ENCODE measurements at regions not wholly inside any gene's neighbourhood (a gene's known extent, or its start where the extent isn't known, plus 50 kb on each side); places are given as distances from the start of the nearest gene placed in this dataset.

DNA sequence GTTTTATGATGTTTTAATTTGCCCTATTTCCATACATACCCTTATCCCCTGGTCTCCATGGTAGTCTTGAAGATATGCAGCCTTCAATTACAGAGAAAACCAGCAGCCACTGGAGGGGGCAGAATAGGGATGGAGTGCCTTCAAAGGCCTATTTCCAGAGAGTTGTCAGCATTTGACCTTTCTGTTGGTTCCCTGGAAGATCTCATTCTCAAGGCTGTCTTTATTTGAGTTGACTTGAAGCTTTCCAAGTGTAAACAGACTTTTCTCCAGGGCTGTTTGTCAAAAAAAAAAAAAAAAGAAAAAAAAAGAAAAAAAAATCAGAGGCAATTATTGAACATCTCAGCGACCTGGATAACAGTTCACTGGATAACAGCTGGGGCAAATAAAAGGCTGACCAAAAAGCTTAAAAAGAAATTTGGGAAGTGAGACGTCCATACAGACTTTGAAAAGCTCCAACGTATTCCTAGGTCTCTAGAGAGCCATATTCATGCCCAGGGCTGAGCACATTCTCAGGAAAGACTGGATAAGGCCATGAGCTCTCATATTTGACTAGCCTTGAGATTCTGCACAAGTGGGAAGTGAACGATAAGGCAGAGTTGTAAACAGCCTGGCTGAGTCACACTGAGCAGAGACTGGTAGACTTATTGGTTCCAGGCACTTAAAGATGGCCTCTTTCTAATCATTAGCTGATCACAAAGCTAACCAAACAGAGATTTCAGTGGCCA, 126.6 kb downstream of the VAPA start:
- no peak for DNase-seq (ENCODE audit: low spot score)
- peak overlapping the region; percentile 65 to 86 for H3K27ac ChIP-seq
- TF ChIP-seq, protein P1, sequence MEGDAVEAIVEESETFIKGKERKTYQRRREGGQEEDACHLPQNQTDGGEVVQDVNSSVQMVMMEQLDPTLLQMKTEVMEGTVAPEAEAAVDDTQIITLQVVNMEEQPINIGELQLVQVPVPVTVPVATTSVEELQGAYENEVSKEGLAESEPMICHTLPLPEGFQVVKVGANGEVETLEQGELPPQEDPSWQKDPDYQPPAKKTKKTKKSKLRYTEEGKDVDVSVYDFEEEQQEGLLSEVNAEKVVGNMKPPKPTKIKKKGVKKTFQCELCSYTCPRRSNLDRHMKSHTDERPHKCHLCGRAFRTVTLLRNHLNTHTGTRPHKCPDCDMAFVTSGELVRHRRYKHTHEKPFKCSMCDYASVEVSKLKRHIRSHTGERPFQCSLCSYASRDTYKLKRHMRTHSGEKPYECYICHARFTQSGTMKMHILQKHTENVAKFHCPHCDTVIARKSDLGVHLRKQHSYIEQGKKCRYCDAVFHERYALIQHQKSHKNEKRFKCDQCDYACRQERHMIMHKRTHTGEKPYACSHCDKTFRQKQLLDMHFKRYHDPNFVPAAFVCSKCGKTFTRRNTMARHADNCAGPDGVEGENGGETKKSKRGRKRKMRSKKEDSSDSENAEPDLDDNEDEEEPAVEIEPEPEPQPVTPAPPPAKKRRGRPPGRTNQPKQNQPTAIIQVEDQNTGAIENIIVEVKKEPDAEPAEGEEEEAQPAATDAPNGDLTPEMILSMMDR (IDR thresholded peaks at IDR 0.05) = no peak
- peak overlapping the region; percentile 16 for H3K4me3 ChIP-seq

DNA sequence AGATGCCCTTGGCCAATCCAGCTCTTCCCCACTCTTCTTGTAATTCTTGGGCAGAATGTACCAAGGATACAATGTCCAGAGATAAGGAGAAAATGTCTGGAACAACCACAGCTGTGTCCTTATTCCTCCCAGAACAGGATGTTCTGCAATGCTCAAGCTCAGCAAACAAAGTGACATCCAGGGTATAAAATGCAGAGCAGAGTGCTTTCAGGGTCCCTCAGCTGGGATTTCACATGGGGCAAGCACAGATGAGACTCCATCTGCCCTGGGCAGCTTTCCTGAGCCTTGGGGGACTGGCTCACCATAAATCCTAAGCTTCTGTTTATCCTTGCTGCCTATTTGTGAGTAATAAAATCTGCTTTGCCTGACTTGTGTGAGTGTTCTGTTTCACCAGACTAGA, 127.4 kb downstream of the VAPA start:
- TF ChIP-seq, protein P1 (IDR thresholded peaks at IDR 0.05) = no peak
- H3K4me3 ChIP-seq = no peak overlapping the region
- peak overlapping the region; percentile 65 to 86 for H3K27ac ChIP-seq
- DNase-seq (ENCODE audit: low spot score) = peak; percentile 89

DNA sequence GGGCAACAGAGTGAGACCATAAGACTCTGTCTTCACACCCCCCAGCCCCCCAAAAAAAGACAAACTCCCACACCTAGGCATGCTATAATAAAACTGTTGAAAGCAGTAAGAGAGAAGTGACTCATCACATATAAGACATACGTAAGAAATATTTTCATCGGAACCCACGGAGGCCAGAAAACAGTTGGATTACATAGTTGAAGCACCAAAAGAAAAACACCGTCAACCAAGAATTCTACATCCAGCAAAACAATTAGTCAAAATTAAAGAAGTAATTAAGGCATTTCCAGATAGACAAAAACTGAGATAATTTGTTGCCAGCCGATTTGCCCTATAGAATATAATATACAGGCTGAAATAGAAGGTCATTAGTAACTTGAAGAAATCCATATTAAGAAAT, 128.7 kb downstream of the VAPA start:
- H3K27ac ChIP-seq = peak overlapping the region; percentile 65 to 86
- H3K4me3 ChIP-seq = no peak overlapping the region
- no peak for DNase-seq (ENCODE audit: low spot score)
- TF ChIP-seq, protein P1 (IDR thresholded peaks at IDR 0.05) = no peak

DNA sequence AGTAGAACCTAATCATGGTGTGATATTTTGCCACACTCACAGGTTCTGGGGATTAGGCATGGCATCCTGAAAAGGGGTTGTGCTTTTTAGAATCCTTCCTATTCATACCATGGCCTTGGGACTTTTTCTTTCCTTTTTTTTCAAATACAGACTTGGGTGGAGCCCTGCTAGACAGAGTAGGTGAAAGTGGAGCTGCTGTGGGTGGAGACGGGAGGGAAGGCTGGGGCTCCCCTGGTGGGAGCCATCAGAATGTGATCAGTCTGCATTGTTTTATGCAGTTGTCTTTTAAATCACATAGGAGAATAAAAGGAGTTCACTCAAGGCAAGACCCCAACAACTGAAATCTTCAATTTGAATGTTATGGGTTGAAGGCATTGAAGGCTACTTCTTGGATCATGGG, 130.2 kb downstream of the VAPA start:
- TF ChIP-seq, protein P1 (IDR thresholded peaks at IDR 0.05) = no peak
- DNase-seq (ENCODE audit: low spot score) = no peak
- Histone ChIP-seq H3K4me3 (no peak overlapping the region), H3K27ac (no peak overlapping the region)

DNA sequence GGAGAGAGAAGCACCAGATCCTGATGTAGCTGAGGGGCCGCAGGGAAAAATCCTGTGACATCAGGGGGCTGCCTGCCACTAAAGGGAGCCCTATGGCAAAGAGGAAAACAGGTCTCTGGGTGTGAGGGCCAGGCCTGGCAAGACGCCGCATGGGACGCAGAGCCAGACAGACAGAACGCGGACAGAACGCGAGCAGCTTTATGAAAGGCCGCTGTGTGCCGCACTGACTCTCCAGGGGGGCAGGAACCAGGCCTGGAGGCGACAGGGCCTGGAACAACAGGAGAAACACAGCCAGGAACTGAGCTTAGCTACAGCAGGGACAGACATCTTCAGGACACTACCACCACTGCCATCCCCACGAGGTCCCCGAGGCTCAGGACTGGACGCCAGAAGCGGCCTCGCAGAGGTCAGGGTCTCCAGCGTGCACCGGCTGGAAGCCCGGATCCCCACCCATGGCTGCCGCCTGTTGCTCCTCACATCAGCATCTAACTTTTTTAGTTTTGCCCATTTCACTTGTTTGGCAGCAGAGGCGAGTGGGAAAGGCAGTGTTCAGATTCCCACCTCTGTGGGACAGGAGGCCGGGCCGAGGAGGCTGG, 131.6 kb downstream of the VAPA start:
- TF ChIP-seq, protein P1 (IDR thresholded peaks at IDR 0.05) = no peak
- Histone ChIP-seq H3K27ac (peak overlapping the region in 1 of 2 donors; percentile 76), H3K4me3 (no peak overlapping the region)
- DNase-seq (ENCODE audit: low spot score) = no peak

DNA sequence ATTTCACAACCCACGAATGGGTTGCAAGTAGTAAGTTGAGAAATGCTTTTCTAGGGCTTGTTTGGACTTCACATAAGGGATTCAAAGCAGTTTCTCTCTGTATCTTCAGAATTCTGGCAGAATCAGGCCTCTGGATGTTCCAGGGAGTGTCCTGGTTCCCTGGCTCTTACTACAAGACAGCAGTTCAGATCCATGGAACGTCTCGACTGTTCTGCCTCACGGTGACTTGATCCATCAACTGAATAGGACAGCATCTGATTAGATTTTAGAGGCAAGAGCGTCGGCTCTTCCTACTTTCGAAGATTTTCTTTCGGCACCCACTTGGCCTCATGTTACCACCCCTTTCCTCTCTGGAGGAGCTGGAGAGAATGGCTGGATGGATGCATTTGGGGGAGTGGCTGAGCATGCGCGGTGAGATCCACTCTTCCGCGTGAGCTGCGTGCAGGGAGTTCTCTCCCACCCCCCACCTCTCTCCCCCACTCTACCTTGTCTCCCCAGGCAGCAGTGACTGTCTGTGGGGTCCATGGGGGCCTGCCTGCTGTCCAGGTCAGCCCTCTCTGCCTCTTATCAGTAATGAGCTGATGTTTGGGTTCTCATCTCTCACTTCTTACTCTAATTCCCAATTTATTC, 132.5 kb downstream of the VAPA start:
- no peak overlapping the region for H3K4me3 ChIP-seq
- H3K27ac ChIP-seq = peak overlapping the region in 1 of 2 donors; percentile 76
- no peak for DNase-seq (ENCODE audit: low spot score)
- TF ChIP-seq, protein P1 (IDR thresholded peaks at IDR 0.05) = no peak
